Choroid plexus epithelial cell (primary cell): ENCODE measurements at regions not wholly inside any gene's neighbourhood (a gene's known extent, or its start where the extent isn't known, plus 50 kb on each side); places are given as distances from the start of the nearest gene placed in this dataset.

Source experiments
- DNase-seq: peaks from one replicate; pipeline ENCODE4 v3.0.0-alpha.2; 2010; ENCODE audit warnings: low read depth
- H3K4me3 ChIP-seq: 2 replicates; pipeline ENCODE4 v1.5.1; 2011; ENCODE audit warnings: low read depth, mild to moderate bottlenecking, control low read depth, low read length, moderate library complexity
- TF ChIP-seq, protein P1 (sequence below): conservative IDR thresholded peaks from 2 replicates; pipeline ENCODE4 v1.5.1; 2011; ENCODE audit warnings: low read depth, mild to moderate bottlenecking, control low read depth, inconsistent platforms, low read length, moderate library complexity

DNA sequence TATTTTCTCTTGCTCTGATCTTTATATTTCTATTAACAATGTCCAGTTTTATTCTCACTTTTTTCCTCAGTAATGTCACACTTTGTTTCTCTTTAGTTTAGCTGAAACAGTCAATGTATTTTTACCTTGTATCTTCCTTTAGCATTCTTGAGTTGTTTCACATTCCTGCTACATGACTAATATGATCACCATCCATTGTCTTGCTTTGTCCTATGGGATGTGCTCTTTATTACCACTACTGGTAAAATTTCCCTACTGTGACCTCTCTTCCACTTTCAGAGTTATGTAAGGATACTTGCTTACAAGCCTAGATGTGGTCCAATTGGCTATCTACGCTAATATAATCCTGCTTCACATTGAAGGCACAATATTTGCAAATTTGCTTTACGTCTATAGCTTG, 457.9 kb downstream of the PIK3C3 start:
- peak; percentile 42 for DNase-seq
- H3K4me3 ChIP-seq = no peak overlapping the region
- TF ChIP-seq, protein P1, sequence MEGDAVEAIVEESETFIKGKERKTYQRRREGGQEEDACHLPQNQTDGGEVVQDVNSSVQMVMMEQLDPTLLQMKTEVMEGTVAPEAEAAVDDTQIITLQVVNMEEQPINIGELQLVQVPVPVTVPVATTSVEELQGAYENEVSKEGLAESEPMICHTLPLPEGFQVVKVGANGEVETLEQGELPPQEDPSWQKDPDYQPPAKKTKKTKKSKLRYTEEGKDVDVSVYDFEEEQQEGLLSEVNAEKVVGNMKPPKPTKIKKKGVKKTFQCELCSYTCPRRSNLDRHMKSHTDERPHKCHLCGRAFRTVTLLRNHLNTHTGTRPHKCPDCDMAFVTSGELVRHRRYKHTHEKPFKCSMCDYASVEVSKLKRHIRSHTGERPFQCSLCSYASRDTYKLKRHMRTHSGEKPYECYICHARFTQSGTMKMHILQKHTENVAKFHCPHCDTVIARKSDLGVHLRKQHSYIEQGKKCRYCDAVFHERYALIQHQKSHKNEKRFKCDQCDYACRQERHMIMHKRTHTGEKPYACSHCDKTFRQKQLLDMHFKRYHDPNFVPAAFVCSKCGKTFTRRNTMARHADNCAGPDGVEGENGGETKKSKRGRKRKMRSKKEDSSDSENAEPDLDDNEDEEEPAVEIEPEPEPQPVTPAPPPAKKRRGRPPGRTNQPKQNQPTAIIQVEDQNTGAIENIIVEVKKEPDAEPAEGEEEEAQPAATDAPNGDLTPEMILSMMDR = no peak

DNA sequence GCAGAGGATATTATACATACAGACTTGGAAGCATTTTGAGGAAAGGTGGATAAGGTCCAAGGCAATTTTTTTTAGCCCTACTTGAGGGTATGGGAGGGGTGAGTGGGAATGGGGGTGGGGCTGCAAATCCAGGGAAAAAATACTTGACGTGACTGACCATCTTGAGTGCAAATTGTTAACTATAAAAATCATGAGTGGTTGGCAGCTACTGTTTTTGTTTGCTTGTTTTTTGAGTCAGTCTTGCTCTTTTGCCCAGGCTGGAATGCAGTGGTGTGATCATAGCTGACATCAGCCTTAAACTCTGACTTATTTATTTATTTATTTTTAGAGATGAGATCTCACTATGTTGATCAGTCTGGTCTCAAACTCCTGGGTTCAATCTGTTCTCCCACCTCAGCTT, 458.8 kb downstream of the PIK3C3 start:
- H3K4me3 ChIP-seq = no peak overlapping the region
- TF ChIP-seq, protein P1 = no peak
- DNase-seq = peak; percentile 43

DNA sequence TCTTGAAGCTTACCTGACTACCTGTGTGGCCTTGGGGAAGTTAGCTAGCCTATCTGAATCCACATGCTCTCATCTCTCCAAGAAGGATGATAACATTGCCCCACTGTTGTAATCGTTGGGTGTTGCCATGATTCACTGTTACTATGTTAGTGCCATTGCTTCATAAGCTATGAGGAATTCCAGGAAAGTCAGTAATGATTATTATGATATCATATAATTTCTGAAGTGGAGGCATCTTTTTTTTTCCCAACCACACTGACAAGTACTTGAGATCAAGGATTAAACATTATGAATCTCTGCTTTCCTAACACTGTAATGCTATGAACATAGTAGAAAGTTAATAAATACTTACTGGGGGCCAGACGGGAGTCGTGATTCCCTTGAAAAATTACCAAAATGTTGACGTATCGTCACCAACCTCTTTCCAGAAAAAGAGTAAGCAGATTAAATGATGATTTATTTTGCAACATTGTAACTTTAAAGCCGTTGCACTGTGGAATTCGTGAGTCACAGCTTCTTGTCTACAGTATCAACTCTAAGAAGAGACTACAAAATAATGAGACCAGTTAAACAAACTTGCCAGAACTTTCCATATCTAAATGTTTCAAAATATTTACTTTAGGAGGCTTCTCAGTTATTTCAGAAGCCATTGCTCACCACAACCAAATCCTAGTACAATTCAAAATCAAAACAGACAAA, 459.9 kb downstream of the PIK3C3 start:
- H3K4me3 ChIP-seq = no peak overlapping the region
- TF ChIP-seq, protein P1 = no peak
- peak; percentile 77 for DNase-seq

DNA sequence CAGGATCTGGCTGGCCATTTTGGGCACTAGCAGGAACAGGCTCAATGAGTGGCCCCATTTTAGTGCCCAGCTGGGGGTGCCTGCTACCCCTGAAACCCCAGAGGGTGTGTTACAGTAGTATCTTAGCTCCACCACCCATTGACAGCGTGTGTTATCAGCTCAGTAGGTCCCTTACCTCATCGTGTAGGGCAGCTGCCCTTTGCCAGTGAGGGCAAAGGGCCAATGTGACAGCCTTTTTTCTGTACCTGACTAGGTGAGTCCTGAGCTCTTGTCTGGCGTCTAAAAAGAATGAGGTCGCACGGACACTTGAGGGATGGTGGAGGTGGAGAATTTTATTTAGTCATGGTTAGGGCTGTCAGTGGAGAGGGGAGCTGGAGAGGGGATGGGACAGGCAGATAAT, 462.2 kb downstream of the PIK3C3 start:
- DNase-seq = no peak
- TF ChIP-seq, protein P1 = no peak
- H3K4me3 ChIP-seq = no peak overlapping the region

DNA sequence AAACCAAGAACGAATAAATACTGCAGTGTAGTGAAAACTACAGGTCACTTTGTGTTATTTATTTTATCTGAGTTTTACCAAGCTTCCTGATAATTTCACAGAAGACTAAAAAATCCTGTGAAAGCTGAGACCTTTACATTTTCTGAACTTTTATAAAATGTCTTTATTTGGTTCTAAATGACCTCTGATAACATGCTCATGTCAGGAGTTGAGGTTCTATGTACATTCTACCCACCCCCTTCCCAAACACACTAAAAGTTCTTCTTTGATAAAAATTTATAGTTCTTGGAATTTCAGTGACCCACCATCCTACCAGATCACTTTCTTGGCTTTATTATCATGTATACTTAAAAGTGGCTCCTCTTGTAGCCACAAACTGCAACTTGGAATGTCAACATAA, 463.1 kb downstream of the PIK3C3 start:
- DNase-seq = no peak
- TF ChIP-seq, protein P1 = no peak
- H3K4me3 ChIP-seq = no peak overlapping the region

DNA sequence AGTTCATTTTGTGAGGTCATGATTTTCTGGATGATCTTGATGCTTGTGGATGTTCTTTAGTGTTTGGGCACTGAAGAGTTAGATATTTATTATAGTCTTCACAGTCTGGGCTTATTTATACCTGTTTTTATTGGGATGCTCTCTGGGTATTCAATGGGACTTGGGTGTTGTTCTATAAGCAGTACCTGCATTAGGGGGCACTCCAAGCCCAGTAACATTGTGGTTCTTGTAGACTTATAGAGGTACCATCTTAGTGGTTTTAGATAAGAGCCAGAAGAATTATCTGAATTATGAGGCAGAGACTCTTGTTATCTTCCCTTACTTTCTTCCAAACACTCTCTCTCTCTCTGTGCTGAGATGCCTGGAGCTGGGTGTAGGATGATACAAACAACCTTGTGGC, 470.0 kb downstream of the PIK3C3 start:
- H3K4me3 ChIP-seq = no peak overlapping the region
- TF ChIP-seq, protein P1 = no peak
- no peak for DNase-seq

DNA sequence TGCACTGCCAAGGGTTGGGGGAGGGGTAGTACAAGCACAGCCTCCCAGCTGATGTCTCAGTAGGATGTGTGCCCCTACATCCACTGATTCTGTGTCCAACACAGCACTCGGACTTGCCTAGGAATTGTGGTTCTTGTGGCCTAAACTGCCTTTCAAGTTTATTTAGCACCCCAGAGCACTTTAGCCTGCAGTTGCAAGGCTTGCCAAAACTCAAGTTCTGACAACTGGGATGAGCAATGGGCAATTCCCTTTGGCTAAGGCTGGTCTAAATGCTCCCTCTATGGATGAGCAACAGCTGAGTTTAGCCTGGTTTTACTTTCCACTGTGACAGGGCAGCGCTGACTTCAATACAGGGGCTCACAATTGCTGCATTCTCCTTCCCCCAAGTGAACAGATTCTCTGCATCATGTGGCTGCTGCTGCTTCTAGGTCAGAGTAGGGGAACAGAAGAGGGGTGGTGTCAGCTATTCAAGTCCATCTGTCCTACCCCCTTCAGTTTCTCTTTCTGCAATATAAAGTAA, 471.5 kb downstream of the PIK3C3 start:
- no peak for DNase-seq
- no peak overlapping the region for H3K4me3 ChIP-seq
- TF ChIP-seq, protein P1 = no peak
